ENCODE measurements at regions not wholly inside any gene's neighbourhood (a gene's known extent, or its start where the extent isn't known, plus 50 kb on each side); places are given as distances from the start of the nearest gene placed in this dataset.

GRCh38 chrX:39955625-39956024 is 142.1 kb downstream of the BCOR start:
- Histone ChIP-seq H3K4me2 (ENCODE audit: low read length) (peak overlapping the region; percentile 12; the same call in 1 of the 2 replicates), H3K27ac (ENCODE audit: low read depth, low read length) (no peak overlapping the region), H3K9me2 (ENCODE audit: insufficient read depth) (no peaks in the 10 kb centered on the region), H3K4me3 (replicated peaks in 1 of 2; ENCODE audit: low read depth in 1 of 2, low read length in 2 of 2) (no peak overlapping the region), H3K36me3 (ENCODE audit: control insufficient read depth in 1 of 2, insufficient read depth in 2 of 2, low read length in 2 of 2) (no peaks in the 10 kb centered on the region), H2AFZ (ENCODE audit: low read depth, low read length, poor library complexity, severe bottlenecking) (no peak overlapping the region), H3K4me1 (ENCODE audit: control insufficient read depth in 1 of 2, insufficient read depth in 2 of 2, low read length in 2 of 2) (peaks cover 23 to 39% of the 10 kb centered on the region in 2 experiments), H3K9me3 (ENCODE audit: control insufficient read depth in 1 of 2, insufficient read depth in 1 of 2, low read depth in 1 of 2, low read length in 2 of 2) (no peaks in the 10 kb centered on the region), H3K27me3 (ENCODE audit: insufficient read depth, low read length) (no peaks in the 10 kb centered on the region), H3K9ac (ENCODE audit: low read length) (no peak overlapping the region), H4K20me1 (ENCODE audit: insufficient read depth) (no peaks in the 10 kb centered on the region), H3K79me2 (ENCODE audit: insufficient read depth, low read length) (no peaks in the 10 kb centered on the region)
- ATAC-seq (peak; percentile 63), DNase-seq (ENCODE audit: low read depth, low spot score) (no peak)
- ChIA-PET CTCF (no interaction called here), RAD21 (ENCODE audit: low non-redundant PET in 1 of 2, low total read pairs in 2 of 2, uncharacterized antibody in 2 of 2, unreplicated experiment in 2 of 2) (no interaction called here), POLR2A (no interaction called here)
- intact Hi-C loops (cut with micrococcal nuclease), result no loop called here
- TF ChIP-seq SP1 (IDR thresholded peaks at IDR 0.05; ENCODE audit: low read depth) (no peak), RAD21 (IDR thresholded peaks at IDR 0.05; ENCODE audit: low read depth) (no peak), MAX (IDR thresholded peaks at IDR 0.05) (no peak), JUND (IDR thresholded peaks at IDR 0.05) (no peak), SRF (IDR thresholded peaks at IDR 0.05; ENCODE audit: low read depth) (no peak), POLR2AphosphoS5 (IDR thresholded peaks at IDR 0.05; ENCODE audit: low read depth, low read length) (no peak), CTCF (IDR thresholded peaks at IDR 0.05 in 2 of 3, conservative IDR thresholded peaks at IDR 0.05 in 1 of 3; ENCODE audit: borderline replicate concordance in 1 of 3, insufficient read depth in 1 of 3, low read depth in 2 of 3, low read length in 2 of 3) (no peak), TCF7L2 (IDR thresholded peaks at IDR 0.05; ENCODE audit: borderline replicate concordance, extremely low read depth, insufficient read depth, insufficient read length) (no peak)
- BruUV-seq (replicated peaks), result no TSS peak

GRCh38 chrX:39956803-39957394 is 140.9 kb downstream of the BCOR start:
- H3K79me2 ChIP-seq (ENCODE audit: insufficient read depth, low read length), result no peaks in the 10 kb centered on the region
- no peaks in the 10 kb centered on the region for H3K36me3 ChIP-seq (ENCODE audit: control insufficient read depth in 1 of 2, insufficient read depth in 2 of 2, low read length in 2 of 2)
- no peak for DNase-seq (ENCODE audit: low read depth, low spot score)
- intact Hi-C loops (cut with micrococcal nuclease), result no loop called here
- no peaks in the 10 kb centered on the region for H3K9me3 ChIP-seq (ENCODE audit: control insufficient read depth in 1 of 2, insufficient read depth in 1 of 2, low read depth in 1 of 2, low read length in 2 of 2)
- peaks cover 23 to 39% of the 10 kb centered on the region in 2 experiments for H3K4me1 ChIP-seq (ENCODE audit: control insufficient read depth in 1 of 2, insufficient read depth in 2 of 2, low read length in 2 of 2)
- ChIA-PET CTCF (no interaction called here), RAD21 (ENCODE audit: low non-redundant PET in 1 of 2, low total read pairs in 2 of 2, uncharacterized antibody in 2 of 2, unreplicated experiment in 2 of 2) (no interaction called here), POLR2A (no interaction called here)
- H2AFZ ChIP-seq (ENCODE audit: low read depth, low read length, poor library complexity, severe bottlenecking), result no peak overlapping the region
- H3K27ac ChIP-seq (ENCODE audit: low read depth, low read length), result no peak overlapping the region
- no peak overlapping the region for H3K4me2 ChIP-seq (ENCODE audit: low read length)
- no peaks in the 10 kb centered on the region for H3K27me3 ChIP-seq (ENCODE audit: insufficient read depth, low read length)
- no peaks in the 10 kb centered on the region for H3K9me2 ChIP-seq (ENCODE audit: insufficient read depth)
- H3K9ac ChIP-seq (ENCODE audit: low read length), result no peak overlapping the region
- no peak for ATAC-seq
- BruUV-seq (replicated peaks), result no TSS peak
- H3K4me3 ChIP-seq (replicated peaks in 1 of 2; ENCODE audit: low read depth in 1 of 2, low read length in 2 of 2), result no peak overlapping the region
- H4K20me1 ChIP-seq (ENCODE audit: insufficient read depth), result no peaks in the 10 kb centered on the region
- TF ChIP-seq EZH2phosphoT487 (IDR thresholded peaks at IDR 0.05; ENCODE audit: borderline replicate concordance), result no peak
- TF ChIP-seq JUND (IDR thresholded peaks at IDR 0.05), result no peak
- no peak for TF ChIP-seq RAD21 (IDR thresholded peaks at IDR 0.05; ENCODE audit: low read depth)
- TF ChIP-seq CTCF (IDR thresholded peaks at IDR 0.05 in 2 of 3, conservative IDR thresholded peaks at IDR 0.05 in 1 of 3; ENCODE audit: borderline replicate concordance in 1 of 3, insufficient read depth in 1 of 3, low read depth in 2 of 3, low read length in 2 of 3), result no peak
- TF ChIP-seq MAX (IDR thresholded peaks at IDR 0.05), result no peak
- TF ChIP-seq YY1 (IDR thresholded peaks at IDR 0.05; ENCODE audit: extremely low read depth, insufficient replicate concordance, low read depth, low read length), result no peak
- no peak for TF ChIP-seq ZBTB33 (IDR thresholded peaks at IDR 0.05; ENCODE audit: extremely low read depth, insufficient replicate concordance, low read length)
- no peak for TF ChIP-seq FOSL1 (IDR thresholded peaks at IDR 0.05; ENCODE audit: low read depth)

Data from HCT116 (cell line).